Adrenal gland (tissue), 5 donors: ENCODE measurements at regions not wholly inside any gene's neighbourhood (a gene's known extent, or its start where the extent isn't known, plus 50 kb on each side); places are given as distances from the start of the nearest gene placed in this dataset.

Experiments used
- CTCF ChIP-seq, 6 experiments: fragments of 450-650 bp in 4 of 6; fragments of 200-600 bp in 2 of 6; sonication (generic) in 1 of 6; IDR thresholded peaks; 1 replicate in 5 of 6; 2 replicates in 1 of 6; pipeline versions ENCODE4 v1.5.1 to v1.8.0; 2016 to 2021; ENCODE audit warnings: antibody characterized with exemption in 6 of 6, mild to moderate bottlenecking in 2 of 6, moderate library complexity in 1 of 6
- POLR2A ChIP-seq, 2 donors: fragments of 450-650 bp; IDR thresholded peaks; one replicate each; pipeline ENCODE4 v1.6.1; 2017; ENCODE audit warnings: antibody characterized with exemption in 2 of 2, mild to moderate bottlenecking in 2 of 2, moderate library complexity in 1 of 2
- donor health status: DM: no; HTN: no; CAD: no.

- no peak for TF ChIP-seq CTCF (IDR thresholded peaks at IDR 0.05)
- TF ChIP-seq POLR2A (IDR thresholded peaks at IDR 0.05) = no peak
Measured at GRCh38 chr15:69696946-69697345, 244.3 kb downstream of the RPLP1 start.
